Bronchial epithelial cell (primary cell): ENCODE measurements at regions not wholly inside any gene's neighbourhood (a gene's known extent, or its start where the extent isn't known, plus 50 kb on each side); places are given as distances from the start of the nearest gene placed in this dataset.

Experiments
- DNase-seq: peaks from one replicate; pipeline ENCODE4 v3.0.0-alpha.2; 2010; ENCODE audit warnings: low read depth
- FAIRE-seq: peaks from 2 replicates; lab custom pipeline; 2011; peaks lifted over from hg19 to GRCh38; lab: Jason Lieb, UNC
- H3K27me3 ChIP-seq: 2 replicates; pipeline ENCODE4 v1.5.1; 2011; ENCODE audit warnings: low read length; ENCODE audit not compliant: control insufficient read depth, insufficient read depth
- H3K36me3 ChIP-seq: 2 replicates; pipeline ENCODE4 v1.5.1; 2011; ENCODE audit warnings: low read length; ENCODE audit not compliant: control insufficient read depth, insufficient read depth
- H3K4me3 ChIP-seq: 2 replicates; pipeline ENCODE4 v1.5.1; 2011; ENCODE audit warnings: mild to moderate bottlenecking, low read depth, low read length, control low read depth
- TF ChIP-seq, protein P1 (sequence below): IDR thresholded peaks from 2 replicates; pipeline ENCODE4 v1.5.1; 2011; ENCODE audit warnings: mild to moderate bottlenecking, moderate library complexity, low read length, control low read depth, inconsistent platforms; ENCODE audit not compliant: insufficient read depth, severe bottlenecking

GRCh38 chr10:113980408-113981087, 63.1 kb upstream of the ADRB1 start:
- TF ChIP-seq, protein P1, sequence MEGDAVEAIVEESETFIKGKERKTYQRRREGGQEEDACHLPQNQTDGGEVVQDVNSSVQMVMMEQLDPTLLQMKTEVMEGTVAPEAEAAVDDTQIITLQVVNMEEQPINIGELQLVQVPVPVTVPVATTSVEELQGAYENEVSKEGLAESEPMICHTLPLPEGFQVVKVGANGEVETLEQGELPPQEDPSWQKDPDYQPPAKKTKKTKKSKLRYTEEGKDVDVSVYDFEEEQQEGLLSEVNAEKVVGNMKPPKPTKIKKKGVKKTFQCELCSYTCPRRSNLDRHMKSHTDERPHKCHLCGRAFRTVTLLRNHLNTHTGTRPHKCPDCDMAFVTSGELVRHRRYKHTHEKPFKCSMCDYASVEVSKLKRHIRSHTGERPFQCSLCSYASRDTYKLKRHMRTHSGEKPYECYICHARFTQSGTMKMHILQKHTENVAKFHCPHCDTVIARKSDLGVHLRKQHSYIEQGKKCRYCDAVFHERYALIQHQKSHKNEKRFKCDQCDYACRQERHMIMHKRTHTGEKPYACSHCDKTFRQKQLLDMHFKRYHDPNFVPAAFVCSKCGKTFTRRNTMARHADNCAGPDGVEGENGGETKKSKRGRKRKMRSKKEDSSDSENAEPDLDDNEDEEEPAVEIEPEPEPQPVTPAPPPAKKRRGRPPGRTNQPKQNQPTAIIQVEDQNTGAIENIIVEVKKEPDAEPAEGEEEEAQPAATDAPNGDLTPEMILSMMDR, result peak; percentile 52
- Histone ChIP-seq H3K27me3 (no peaks in the 10 kb centered on the region), H3K4me3 (no peak overlapping the region), H3K36me3 (no peaks in the 10 kb centered on the region)
- no peak for DNase-seq
- FAIRE-seq, result peak; percentile 68

- Histone ChIP-seq H3K27me3 (no peaks in the 10 kb centered on the region), H3K4me3 (no peak overlapping the region), H3K36me3 (no peaks in the 10 kb centered on the region)
- TF ChIP-seq, protein P1, result no peak
- DNase-seq, result no peak
- FAIRE-seq, result no peak
These were observed 61.4 kb upstream of the ADRB1 start for GRCh38 chr10:113982296-113982695.

DNA sequence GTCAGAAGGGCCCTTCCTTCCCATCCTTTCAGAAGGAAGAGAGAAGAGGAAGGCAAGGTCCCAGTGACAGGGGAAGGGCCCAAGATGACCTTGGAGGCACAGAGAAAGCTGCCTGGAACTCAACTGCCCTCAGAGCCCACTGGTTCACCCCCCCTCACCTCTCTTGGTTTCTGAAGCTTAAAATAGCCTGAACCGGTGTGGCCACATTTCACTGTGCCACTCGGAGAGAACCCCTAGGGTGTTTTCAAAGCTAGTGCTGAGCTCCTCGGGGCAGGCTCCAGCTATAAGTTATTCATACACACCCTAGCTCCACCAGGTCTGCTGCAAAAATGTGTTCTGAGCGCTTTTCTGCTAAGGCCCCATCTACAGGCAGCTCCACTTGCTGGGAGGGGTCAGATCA, 60.9 kb upstream of the ADRB1 start:
- peak; percentile 8 for DNase-seq
- Histone ChIP-seq H3K4me3 (no peak overlapping the region), H3K27me3 (no peaks in the 10 kb centered on the region), H3K36me3 (no peaks in the 10 kb centered on the region)
- no peak for FAIRE-seq
- TF ChIP-seq, protein P1, result no peak

- no peaks in the 10 kb centered on the region for H3K36me3 ChIP-seq
- TF ChIP-seq, protein P1, result no peak
- H3K27me3 ChIP-seq, result no peaks in the 10 kb centered on the region
- FAIRE-seq, result no peak
- H3K4me3 ChIP-seq, result no peak overlapping the region
- no peak for DNase-seq
These were observed 60.1 kb upstream of the ADRB1 start for GRCh38 chr10:113983552-113983951.

DNA sequence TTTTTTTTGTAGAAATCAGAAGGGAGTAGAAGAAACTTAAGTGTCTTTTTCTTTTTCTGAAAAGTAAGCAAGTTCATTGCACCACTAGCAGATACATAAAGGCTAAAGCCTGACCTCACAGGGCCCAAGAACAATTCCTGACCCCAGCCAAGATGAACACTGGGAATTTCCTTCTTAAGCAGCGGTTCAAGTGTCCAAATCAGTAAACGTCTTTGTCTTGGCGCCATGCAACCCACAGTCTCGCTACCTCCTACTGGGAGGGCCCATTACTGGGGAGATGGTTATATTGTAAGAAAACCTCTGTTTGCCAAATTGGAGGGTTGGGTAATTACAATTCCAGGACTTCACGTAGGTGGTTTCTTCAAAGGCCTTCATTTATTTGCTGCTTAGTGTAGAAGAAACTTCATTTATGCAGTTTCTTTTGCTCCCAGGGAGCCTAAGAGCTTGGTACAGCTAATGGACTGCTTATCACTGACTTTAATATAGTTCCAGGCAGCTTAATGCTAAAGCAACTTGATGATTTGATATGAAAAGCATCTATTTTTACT, 58.3 kb upstream of the ADRB1 start:
- TF ChIP-seq, protein P1, result no peak
- DNase-seq, result no peak
- Histone ChIP-seq H3K36me3 (no peaks in the 10 kb centered on the region), H3K4me3 (no peak overlapping the region), H3K27me3 (no peaks in the 10 kb centered on the region)
- no peak for FAIRE-seq

DNA sequence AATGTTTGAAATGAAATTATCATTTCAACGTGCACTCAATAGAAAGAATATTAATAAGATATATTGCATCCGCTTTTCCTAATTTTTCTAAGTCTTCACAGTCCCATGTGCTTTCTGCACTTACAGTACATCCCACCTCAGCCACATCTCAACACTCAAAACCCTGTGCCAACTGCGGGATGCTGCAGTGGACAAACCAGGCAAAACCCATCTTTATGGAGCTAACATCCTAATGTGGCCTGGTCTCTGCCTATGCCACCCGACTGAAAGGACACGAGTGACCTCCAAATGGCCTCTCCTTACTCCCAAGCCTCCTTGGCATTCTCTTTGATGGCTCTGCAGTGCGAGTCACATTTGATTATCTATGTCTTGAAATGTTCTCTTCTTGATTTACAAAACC, 57.4 kb upstream of the ADRB1 start:
- TF ChIP-seq, protein P1, result no peak
- DNase-seq (no peak), FAIRE-seq (no peak)
- Histone ChIP-seq H3K4me3 (no peak overlapping the region), H3K27me3 (no peaks in the 10 kb centered on the region), H3K36me3 (no peaks in the 10 kb centered on the region)
